ENCODE measurements at regions not wholly inside any gene's neighbourhood (a gene's known extent, or its start where the extent isn't known, plus 50 kb on each side); places are given as distances from the start of the nearest gene placed in this dataset.

DNA sequence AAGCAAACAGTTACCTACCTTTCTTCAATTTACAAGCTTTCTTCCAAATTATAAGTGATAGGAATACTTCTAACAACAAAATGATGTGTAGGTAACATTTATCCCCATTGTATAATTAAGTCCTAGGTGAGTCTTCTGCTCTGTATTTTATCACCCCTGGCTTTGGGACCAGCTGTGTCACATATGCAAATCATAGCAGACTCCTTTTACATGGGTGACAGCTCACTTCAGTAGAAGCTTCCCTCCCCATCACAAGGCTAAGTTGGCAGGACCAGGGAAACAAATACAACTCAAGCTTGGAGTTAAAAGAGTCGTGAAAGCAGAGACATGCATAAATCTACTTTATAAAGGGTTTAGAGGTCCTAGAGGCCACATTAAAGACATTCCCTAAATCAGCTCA, 121.1 kb upstream of the RUNX1 start:
- no peak for TF ChIP-seq POLR2A (IDR thresholded peaks at IDR 0.05)
- TF ChIP-seq, protein P1, sequence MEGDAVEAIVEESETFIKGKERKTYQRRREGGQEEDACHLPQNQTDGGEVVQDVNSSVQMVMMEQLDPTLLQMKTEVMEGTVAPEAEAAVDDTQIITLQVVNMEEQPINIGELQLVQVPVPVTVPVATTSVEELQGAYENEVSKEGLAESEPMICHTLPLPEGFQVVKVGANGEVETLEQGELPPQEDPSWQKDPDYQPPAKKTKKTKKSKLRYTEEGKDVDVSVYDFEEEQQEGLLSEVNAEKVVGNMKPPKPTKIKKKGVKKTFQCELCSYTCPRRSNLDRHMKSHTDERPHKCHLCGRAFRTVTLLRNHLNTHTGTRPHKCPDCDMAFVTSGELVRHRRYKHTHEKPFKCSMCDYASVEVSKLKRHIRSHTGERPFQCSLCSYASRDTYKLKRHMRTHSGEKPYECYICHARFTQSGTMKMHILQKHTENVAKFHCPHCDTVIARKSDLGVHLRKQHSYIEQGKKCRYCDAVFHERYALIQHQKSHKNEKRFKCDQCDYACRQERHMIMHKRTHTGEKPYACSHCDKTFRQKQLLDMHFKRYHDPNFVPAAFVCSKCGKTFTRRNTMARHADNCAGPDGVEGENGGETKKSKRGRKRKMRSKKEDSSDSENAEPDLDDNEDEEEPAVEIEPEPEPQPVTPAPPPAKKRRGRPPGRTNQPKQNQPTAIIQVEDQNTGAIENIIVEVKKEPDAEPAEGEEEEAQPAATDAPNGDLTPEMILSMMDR (IDR thresholded peaks at IDR 0.05) = no peak
